Mesenteric fat pad (tissue), 1 donor: ENCODE measurements at regions not wholly inside any gene's neighbourhood (a gene's known extent, or its start where the extent isn't known, plus 50 kb on each side); places are given as distances from the start of the nearest gene placed in this dataset.

Experiments used
- DNase-seq: peaks from one replicate; pipeline ENCODE4 v3.0.0-alpha.2; 2020; ENCODE audit warnings: low spot score
- donor health status: DM: yes; HTN: yes; CAD: no.

- no peak for DNase-seq
Measured at GRCh38 chr12:3929875-3930615, 56.8 kb upstream of the PARP11 start.

DNA sequence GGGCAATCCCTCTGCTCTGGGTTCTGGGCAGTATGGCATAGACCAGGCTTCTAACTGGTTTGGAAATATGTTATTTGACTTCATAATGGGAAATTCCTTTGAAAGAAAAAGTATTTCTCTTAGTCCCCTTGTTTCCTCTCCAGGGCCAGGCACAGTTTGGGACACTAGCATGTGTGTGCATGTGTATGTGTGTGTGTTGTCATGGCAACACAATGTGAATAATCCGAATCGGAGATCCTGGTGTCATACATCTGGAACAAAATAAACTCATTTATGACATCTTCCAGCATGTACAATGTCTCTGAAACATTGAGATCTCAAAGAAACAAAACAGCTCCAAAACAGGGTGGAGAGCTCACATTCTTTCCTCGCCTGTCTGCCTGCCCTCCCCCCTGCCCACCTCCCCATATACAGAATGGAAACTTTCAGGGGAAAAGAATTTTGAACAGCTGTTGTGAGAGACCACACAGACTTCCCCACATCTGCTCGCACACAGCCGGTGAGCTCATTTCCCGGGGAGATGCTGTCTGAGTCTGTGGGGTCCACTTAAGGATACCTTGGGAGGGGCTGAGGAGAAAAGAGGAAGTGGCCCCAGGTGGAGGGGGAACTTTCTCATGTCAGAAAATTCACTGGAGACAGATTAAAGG is 55.5 kb upstream of the PARP11 start:
- DNase-seq: no peak

GRCh38 chr12:3925621-3926020 is 52.4 kb upstream of the PARP11 start:
- no peak for DNase-seq

GRCh38 chr12:3924761-3925160 is 51.6 kb upstream of the PARP11 start:
- no peak for DNase-seq

DNA sequence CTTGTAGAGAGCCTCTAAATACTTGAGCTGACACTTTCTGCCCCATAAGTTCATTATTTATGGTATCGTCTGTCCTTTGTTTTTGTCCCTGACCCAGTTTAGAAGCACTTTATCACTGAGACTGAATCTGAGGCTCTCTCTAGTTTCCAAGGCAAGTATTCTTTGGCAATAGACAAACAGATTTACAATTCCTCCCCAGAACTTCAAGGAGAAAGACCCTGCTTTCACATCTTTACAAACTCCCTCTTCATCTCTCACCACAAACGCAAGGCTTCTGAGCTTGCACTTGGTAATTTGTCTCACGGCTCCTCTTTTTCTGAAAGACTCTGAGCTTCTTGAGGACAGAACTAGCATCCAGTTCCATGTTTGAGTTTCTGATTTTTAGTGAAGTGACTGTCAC is 49.8 kb upstream of the PARP11 start:
- DNase-seq: no peak
